ENCODE measurements at regions not wholly inside any gene's neighbourhood (a gene's known extent, or its start where the extent isn't known, plus 50 kb on each side); places are given as distances from the start of the nearest gene placed in this dataset.

DNA sequence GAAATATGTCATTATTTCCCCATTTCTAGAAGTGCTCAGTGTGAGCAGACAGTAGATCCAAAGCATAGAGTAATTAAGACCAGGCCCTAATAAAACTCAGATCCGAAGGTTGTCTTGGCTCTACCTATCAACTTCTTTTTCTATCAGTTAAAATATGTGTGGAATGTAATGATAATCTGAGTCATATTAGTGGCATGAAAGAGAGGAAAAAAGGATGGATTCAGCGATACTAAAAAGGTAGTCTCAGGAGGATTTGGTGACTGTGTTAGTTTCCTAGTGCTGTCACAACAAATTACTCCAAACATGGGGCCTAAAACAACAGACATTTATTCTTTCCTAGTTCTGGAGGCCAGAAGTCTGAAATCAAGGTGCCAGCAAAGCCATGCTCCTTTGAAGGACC lies 103.7 kb upstream of the NABP1 start:
- DNase-seq (ENCODE audit: low read depth) (peak; percentile 18), FAIRE-seq (no peak)
- Histone ChIP-seq H3K4me2 (ENCODE audit: low read length) (peak overlapping the region; percentile 18), H3K4me1 (ENCODE audit: insufficient read depth, low read length) (peaks cover 13% of the 10 kb centered on the region), H4K20me1 (ENCODE audit: insufficient read depth, low read length) (no peaks in the 10 kb centered on the region), H3K79me2 (ENCODE audit: insufficient read depth, low read length) (no peaks in the 10 kb centered on the region), H3K4me3 (ENCODE audit: insufficient read depth, low read depth, low read length) (no peak overlapping the region), H3K36me3 (ENCODE audit: insufficient read depth, low read length) (no peaks in the 10 kb centered on the region), H3K9ac (ENCODE audit: low read length) (no peak overlapping the region), H3K27me3 (ENCODE audit: insufficient read depth, low read length) (no peaks in the 10 kb centered on the region), H2AFZ (ENCODE audit: low read depth, low read length) (peak overlapping the region; percentile 0), H3K9me3 (ENCODE audit: insufficient read depth, low read depth, low read length) (no peaks in the 10 kb centered on the region), H3K27ac (ENCODE audit: low read depth, low read length) (peak overlapping the region; percentile 22)
- no peaks in the 10 kb centered on the region for H3K9me3 Mint-ChIP-seq (ENCODE audit: unreplicated experiment)
- no peak for TF ChIP-seq EZH2 (IDR thresholded peaks at IDR 0.05; ENCODE audit: insufficient read depth, low read length)
- TF ChIP-seq, protein P1, sequence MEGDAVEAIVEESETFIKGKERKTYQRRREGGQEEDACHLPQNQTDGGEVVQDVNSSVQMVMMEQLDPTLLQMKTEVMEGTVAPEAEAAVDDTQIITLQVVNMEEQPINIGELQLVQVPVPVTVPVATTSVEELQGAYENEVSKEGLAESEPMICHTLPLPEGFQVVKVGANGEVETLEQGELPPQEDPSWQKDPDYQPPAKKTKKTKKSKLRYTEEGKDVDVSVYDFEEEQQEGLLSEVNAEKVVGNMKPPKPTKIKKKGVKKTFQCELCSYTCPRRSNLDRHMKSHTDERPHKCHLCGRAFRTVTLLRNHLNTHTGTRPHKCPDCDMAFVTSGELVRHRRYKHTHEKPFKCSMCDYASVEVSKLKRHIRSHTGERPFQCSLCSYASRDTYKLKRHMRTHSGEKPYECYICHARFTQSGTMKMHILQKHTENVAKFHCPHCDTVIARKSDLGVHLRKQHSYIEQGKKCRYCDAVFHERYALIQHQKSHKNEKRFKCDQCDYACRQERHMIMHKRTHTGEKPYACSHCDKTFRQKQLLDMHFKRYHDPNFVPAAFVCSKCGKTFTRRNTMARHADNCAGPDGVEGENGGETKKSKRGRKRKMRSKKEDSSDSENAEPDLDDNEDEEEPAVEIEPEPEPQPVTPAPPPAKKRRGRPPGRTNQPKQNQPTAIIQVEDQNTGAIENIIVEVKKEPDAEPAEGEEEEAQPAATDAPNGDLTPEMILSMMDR (IDR thresholded peaks at IDR 0.05; ENCODE audit: insufficient read depth, low read depth, low read length), result no peak
- peaks cover 22% of the 10 kb centered on the region for H3K4me1 Mint-ChIP-seq (ENCODE audit: low read depth, unreplicated experiment)
- no peak overlapping the region for H3K4me3 Mint-ChIP-seq (ENCODE audit: unreplicated experiment)
- peak overlapping the region; percentile 29 for H3K27ac Mint-ChIP-seq (ENCODE audit: unreplicated experiment)
- H3K27me3 Mint-ChIP-seq (ENCODE audit: low read depth, unreplicated experiment), result no peaks in the 10 kb centered on the region
- H3K36me3 Mint-ChIP-seq (ENCODE audit: low read depth, unreplicated experiment), result no peaks in the 10 kb centered on the region

- Mint-ChIP-seq H3K9me3 (ENCODE audit: unreplicated experiment) (no peaks in the 10 kb centered on the region), H3K36me3 (ENCODE audit: low read depth, unreplicated experiment) (no peaks in the 10 kb centered on the region), H3K27me3 (ENCODE audit: low read depth, unreplicated experiment) (no peaks in the 10 kb centered on the region), H3K27ac (ENCODE audit: unreplicated experiment) (no peak overlapping the region), H3K4me3 (ENCODE audit: unreplicated experiment) (no peak overlapping the region), H3K4me1 (ENCODE audit: low read depth, unreplicated experiment) (peaks cover 26% of the 10 kb centered on the region)
- DNase-seq (ENCODE audit: low read depth) (no peak), FAIRE-seq (no peak)
- no peak overlapping the region for H3K27ac ChIP-seq (ENCODE audit: low read depth, low read length)
- TF ChIP-seq EZH2 (IDR thresholded peaks at IDR 0.05; ENCODE audit: insufficient read depth, low read length), result no peak
- TF ChIP-seq, protein P1 (IDR thresholded peaks at IDR 0.05; ENCODE audit: insufficient read depth, low read depth, low read length), result no peak
- no peak overlapping the region for H3K4me3 ChIP-seq (ENCODE audit: insufficient read depth, low read depth, low read length)
- H3K4me1 ChIP-seq (ENCODE audit: insufficient read depth, low read length), result peaks cover 13% of the 10 kb centered on the region
- H3K4me2 ChIP-seq (ENCODE audit: low read length), result no peak overlapping the region
- H3K9me3 ChIP-seq (ENCODE audit: insufficient read depth, low read depth, low read length), result no peaks in the 10 kb centered on the region
- H3K9ac ChIP-seq (ENCODE audit: low read length), result no peak overlapping the region
- no peaks in the 10 kb centered on the region for H3K27me3 ChIP-seq (ENCODE audit: insufficient read depth, low read length)
- H2AFZ ChIP-seq (ENCODE audit: low read depth, low read length), result no peak overlapping the region
- H3K79me2 ChIP-seq (ENCODE audit: insufficient read depth, low read length), result no peaks in the 10 kb centered on the region
- H4K20me1 ChIP-seq (ENCODE audit: insufficient read depth, low read length), result no peaks in the 10 kb centered on the region
- H3K36me3 ChIP-seq (ENCODE audit: insufficient read depth, low read length), result no peaks in the 10 kb centered on the region
Measured at GRCh38 chr2:191577605-191578004, 100.3 kb upstream of the NABP1 start.

DNA sequence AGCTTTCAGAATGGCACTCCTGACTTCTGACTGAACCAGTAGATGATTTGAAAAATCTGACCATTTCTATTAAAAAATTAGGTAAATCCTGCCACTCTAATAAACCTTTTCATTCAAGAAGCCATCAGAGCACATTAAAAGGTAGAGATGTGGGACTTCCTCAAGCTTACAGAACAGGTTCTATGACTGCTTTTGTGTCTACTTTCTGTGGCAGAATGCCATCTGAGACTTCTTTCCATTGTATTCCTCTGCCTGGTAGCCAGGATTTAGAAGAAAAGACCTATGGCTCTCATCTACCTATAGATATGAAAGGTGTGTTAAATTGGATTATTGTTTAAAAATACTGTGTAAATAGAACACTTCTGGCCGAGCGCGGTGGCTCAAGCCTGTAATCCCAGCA lies 99.9 kb upstream of the NABP1 start:
- Histone ChIP-seq H3K9ac (ENCODE audit: low read length) (no peak overlapping the region), H3K79me2 (ENCODE audit: insufficient read depth, low read length) (no peaks in the 10 kb centered on the region), H2AFZ (ENCODE audit: low read depth, low read length) (no peak overlapping the region), H4K20me1 (ENCODE audit: insufficient read depth, low read length) (no peaks in the 10 kb centered on the region), H3K4me2 (ENCODE audit: low read length) (no peak overlapping the region), H3K27me3 (ENCODE audit: insufficient read depth, low read length) (no peaks in the 10 kb centered on the region), H3K4me1 (ENCODE audit: insufficient read depth, low read length) (peaks cover 13% of the 10 kb centered on the region), H3K36me3 (ENCODE audit: insufficient read depth, low read length) (no peaks in the 10 kb centered on the region), H3K9me3 (ENCODE audit: insufficient read depth, low read depth, low read length) (no peaks in the 10 kb centered on the region), H3K27ac (ENCODE audit: low read depth, low read length) (no peak overlapping the region), H3K4me3 (ENCODE audit: insufficient read depth, low read depth, low read length) (no peak overlapping the region)
- Mint-ChIP-seq H3K9me3 (ENCODE audit: unreplicated experiment) (no peaks in the 10 kb centered on the region), H3K36me3 (ENCODE audit: low read depth, unreplicated experiment) (no peaks in the 10 kb centered on the region), H3K4me1 (ENCODE audit: low read depth, unreplicated experiment) (peaks cover 30% of the 10 kb centered on the region), H3K27me3 (ENCODE audit: low read depth, unreplicated experiment) (no peaks in the 10 kb centered on the region), H3K4me3 (ENCODE audit: unreplicated experiment) (no peak overlapping the region), H3K27ac (ENCODE audit: unreplicated experiment) (peak overlapping the region; percentile 15)
- TF ChIP-seq EZH2 (IDR thresholded peaks at IDR 0.05; ENCODE audit: insufficient read depth, low read length), result no peak
- TF ChIP-seq, protein P1 (IDR thresholded peaks at IDR 0.05; ENCODE audit: insufficient read depth, low read depth, low read length), result no peak
- DNase-seq (ENCODE audit: low read depth) (no peak), FAIRE-seq (no peak)
